ENCODE measurements at regions not wholly inside any gene's neighbourhood (a gene's known extent, or its start where the extent isn't known, plus 50 kb on each side); places are given as distances from the start of the nearest gene placed in this dataset.
"Not testable (repeated sequence)": the region's sequence is repeated elsewhere in the genome, so short reads cannot be mapped to it uniquely, and the experiment has no call there.

DNA sequence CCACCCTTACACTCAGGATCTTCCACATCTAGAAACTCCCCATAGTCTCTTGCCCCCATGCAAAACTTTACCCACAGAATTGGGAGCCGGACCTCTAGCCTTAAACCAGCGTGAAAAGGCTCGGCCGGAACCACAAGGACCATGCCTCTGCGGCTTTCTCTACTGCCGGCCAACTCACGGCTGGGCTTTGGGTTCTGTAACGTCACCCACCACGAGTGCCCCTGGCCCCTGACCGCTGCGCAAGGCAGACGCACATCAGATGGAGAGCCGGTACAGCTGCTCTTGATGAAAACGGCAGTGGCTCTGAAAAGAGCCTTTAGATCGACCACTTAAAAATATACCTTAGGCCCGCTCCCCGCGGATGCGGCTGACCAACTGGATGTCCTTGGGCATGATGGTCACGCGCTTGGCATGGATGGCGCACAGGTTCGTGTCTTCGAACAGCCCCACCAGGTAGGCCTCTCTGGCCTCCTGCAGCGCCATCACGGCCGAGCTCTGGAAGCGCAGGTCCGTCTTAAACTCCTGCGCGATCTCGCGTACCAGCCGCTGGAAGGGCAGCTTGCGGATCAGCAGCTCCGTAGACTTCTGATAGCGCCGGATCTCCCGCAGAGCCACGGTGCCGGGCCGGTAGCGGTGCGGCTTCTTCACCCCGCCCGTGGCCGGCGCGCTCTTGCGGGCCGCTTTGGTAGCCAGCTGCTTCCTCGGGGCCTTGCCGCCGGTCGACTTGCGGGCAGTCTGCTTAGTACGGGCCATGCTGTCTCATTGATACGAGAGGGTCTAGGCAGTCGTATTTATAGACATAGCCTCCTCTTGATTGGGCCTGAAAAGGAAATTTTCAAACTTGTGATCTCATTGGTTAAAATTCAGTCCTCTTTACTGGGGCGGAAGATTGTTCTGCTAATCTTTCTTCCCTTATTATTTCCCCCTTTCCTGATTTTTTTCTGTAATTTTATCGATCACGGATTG is 66.3 kb downstream of the FAM72C start:
- DNase-seq = peak; percentile 54
- intact Hi-C loops (cut with micrococcal nuclease) = not testable (repeated sequence)
- peak; percentile 50 for ATAC-seq

DNA sequence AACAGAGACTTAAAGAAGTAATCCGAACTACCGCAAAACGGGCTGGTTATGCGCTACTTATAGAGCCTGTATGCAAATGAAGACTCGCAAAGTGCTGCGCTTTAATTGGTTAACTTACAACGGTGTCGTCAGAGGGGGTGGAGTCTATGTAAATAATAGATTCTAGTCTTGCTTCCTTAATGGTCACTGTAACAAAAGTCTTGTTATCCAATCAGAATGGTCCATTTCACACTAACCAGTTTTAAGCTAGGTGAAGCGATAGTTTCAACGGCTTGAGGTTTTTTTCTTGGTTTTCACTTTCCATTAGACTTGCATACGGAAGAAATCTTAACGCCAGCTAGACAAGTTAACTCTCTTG is 67.2 kb downstream of the FAM72C start:
- peak; percentile 98 for ATAC-seq
- DNase-seq; intact Hi-C loops (cut with micrococcal nuclease): not testable (repeated sequence)

DNA sequence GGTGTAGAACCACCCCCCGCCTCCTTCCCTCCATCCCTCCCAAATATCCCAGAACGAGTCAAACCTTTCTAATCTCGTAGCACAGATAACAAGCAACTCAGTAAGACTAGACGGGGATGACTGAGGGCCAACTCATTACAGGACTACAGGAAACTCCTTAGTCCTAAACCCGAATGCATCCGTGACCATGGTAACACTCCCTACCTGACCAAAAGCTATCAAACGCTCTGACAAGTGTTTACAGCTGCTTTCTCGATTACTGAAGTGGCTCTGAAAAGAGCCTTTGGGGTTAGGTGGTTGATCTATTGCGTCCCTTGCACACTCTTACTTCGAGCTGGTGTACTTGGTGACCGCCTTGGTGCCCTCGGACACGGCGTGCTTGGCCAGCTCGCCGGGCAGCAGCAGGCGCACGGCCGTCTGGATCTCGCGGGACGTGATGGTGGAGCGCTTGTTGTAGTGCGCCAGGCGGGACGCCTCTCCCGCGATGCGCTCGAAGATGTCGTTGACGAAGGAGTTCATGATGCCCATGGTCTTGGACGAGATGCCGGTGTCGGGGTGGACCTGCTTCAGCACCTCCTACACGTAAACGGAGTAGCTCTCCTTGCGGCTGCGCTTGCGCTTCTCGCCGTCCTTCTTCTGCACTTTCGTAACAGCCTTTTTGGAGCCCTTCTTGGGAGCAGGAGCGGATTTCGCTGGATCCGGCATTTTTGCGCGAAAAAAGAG is 67.7 kb downstream of the FAM72C start:
- ATAC-seq (peak; percentile 69), DNase-seq (peak; percentile 61)
- intact Hi-C loops (cut with micrococcal nuclease) = not testable (repeated sequence)

DNA sequence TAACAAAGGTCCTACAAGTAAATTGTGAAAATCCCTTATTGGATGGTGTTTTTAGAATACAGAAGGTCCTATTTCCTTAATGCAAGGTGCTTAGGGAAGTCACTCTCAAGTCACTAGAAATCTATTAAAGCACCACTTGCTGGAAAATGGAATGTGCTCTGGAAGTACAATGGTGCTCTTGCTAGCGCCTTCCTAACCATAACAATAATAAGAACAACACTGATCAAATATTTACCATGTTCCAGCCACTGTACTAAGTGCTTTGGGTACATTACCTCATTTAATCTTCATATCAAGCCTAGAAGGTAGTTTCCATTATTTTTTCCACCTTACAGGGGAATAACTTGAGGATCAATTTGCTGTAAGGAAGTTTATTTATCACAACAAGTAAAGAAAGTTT is 75.4 kb downstream of the FAM72C start:
- intact Hi-C loops (cut with micrococcal nuclease); DNase-seq; ATAC-seq: not testable (repeated sequence)

DNA sequence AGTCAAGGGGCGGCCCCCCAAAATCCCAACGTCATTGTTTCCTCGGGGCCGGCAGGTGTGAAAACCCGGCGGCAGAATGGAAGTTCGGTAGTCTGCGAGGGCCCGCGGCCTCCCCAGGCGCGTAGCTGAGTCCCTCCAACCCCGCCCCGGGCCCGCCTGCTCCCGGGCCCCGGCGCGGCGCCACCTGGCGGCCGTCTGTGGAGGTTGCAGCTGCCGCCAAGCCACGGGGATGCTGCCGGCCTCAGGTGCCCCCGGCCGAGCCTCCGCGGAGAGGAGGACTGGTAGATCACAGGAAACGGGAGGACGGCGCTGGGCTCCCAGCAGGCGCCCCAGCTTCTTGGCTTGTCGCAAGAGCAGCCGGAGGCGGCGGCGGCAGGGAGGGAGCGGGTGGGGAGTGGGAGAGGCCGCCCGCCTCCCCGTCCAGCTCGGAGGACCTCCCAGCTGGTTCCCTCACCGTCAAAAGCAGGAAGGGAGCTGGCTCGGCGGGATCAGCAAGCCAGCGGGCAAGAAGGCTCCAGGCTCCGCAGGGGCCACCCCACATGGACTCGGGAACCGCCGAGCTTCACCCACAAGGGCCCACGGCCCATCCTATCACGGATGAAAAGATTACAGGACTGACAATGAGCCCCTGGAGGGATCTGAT is 86.7 kb downstream of the FAM72C start:
- DNase-seq (peak; percentile 83), ATAC-seq (peak; percentile 95)
- intact Hi-C loops (cut with micrococcal nuclease) = not testable (repeated sequence)

DNA sequence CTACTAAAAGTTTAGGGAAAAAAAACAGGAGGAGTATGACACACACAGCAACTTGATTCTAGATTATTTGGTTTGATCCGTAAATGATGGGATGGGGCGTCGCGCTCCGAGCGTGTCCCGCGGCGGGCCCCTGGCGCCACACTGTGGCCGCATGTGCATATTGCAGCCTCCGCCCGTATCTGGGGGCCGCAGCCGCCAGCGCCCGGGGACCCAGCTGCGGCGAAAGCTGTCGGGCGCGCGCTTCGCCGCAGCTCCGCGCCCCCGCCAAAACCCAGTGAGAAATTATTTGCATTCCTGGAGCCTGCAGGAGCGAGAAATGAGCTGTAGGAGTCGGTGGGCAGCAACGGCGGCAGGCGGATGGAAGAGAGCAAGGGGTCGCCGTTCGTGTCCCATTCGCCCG is 87.3 kb downstream of the FAM72C start:
- intact Hi-C loops (cut with micrococcal nuclease) = not testable (repeated sequence)
- peak; percentile 87 for ATAC-seq
- peak; percentile 63 for DNase-seq

DNA sequence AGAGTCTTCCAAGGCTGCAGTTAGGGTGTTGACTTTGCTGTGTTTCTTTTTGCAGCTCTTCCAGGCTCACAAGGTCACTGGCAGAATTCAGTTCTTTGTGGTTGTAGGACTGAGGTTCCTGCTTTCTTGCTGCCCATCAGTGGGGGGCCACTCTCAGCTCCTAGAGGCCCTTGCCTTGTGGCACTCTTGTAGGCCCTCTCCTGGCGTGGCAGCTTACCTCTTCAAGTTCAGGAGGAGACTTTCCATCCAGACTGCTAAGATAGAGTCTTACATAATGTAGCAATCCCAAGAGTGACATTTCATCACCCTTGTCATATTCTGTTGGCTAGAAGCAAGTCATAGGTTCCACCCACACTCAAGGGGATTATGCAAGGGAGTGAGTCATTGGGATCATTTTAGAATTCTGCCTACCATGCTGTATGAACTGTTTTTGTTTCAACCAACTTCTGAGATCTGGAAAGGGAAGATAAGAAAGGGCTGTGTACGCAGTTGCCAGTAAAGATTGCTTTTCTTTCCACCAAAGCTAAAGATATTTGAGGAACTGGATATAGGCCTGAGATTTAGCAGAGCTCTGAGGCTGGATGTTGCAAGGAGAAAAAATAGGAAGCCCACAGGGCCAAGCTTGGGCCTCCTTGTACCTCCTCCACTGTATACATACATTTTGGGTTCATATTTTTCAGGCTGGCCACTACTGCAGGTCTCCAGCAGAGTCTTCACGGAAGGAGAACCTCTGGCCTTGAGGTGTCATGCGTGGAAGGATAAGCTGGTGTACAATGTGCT is 91.8 kb downstream of the FAM72C start:
- intact Hi-C loops (cut with micrococcal nuclease) = not testable (repeated sequence)

DNA sequence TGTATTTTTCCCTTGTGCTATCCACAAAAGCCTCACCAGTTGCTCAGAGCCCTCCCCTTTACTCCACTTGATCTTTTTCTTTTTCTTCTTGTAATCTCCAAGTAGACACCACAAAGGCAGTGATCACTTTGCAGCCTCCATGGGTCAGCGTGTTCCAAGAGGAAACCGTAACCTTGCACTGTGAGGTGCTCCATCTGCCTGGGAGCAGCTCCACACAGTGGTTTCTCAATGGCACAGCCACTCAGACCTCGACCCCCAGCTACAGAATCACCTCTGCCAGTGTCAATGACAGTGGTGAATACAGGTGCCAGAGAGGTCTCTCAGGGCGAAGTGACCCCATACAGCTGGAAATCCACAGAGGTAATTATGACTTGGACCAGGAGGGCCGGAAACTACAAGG is 95.8 kb downstream of the FAM72C start:
- ATAC-seq; intact Hi-C loops (cut with micrococcal nuclease): not testable (repeated sequence)

More for the DNA sequence above, 91.8 kb downstream of the FAM72C start:
- peak; percentile 85 for ATAC-seq
- DNase-seq = peak; percentile 23

DNA sequence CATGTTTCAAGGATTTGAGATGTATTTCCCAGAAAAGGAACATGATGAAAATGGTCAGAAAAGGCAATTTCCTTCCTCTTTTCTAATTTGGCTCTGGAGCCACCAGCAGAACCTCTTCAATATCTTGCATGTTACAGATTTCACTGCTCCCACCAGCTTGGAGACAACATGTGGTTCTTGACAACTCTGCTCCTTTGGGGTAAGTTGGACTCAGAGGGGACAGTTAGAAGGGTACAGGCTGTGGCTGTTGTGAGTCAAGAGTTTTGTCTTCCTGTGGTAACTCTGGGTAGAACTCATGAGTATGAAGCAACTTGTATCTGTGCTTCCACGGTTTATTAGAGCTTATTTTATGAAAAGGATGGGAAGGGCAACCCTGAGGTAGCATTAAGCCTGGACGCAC is 97.2 kb downstream of the FAM72C start:
- DNase-seq; intact Hi-C loops (cut with micrococcal nuclease); ATAC-seq: not testable (repeated sequence)

More for the DNA sequence above, 95.8 kb downstream of the FAM72C start:
- not testable (repeated sequence) for DNase-seq

DNA sequence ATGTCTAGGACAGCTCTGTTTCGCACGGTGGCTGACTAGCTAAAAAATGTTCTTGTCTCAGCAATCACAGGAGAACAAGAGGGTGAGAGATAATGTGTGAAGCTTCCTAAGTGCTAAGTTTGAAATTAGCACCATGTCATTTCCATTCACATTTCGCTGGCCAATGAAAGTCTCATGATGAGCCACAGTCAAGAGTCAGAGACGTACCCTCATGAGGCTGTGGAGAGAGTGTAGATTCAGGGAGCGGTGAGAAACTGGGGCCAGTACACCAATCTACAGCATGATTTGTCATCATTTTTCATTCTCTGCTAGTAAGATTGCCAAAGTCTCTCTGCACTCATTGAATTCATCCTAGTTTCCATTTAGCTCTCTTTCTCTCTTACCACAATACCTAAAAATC is 98.1 kb downstream of the FAM72C start:
- DNase-seq; intact Hi-C loops (cut with micrococcal nuclease); ATAC-seq: not testable (repeated sequence)

DNA sequence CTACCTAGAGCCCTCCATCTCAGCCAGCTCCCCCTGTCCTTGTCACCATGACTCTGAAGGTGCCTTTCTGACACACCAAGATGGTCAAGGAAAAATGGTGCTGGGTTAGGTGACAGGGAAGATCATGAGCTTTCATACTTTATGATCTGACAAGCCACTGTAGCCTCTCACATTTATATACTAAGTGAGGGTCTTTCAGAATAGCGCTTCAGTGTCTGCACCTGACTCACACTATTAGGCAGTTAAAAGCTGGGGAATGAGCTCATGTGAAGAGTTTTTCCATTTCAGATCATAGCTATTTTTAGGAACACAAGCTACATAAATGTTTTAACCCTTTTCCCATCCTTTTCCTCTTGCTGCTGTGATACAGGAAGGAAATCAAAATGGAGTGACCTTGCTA is 101.4 kb downstream of the FAM72C start:
- intact Hi-C loops (cut with micrococcal nuclease); ATAC-seq; DNase-seq: not testable (repeated sequence)

DNA sequence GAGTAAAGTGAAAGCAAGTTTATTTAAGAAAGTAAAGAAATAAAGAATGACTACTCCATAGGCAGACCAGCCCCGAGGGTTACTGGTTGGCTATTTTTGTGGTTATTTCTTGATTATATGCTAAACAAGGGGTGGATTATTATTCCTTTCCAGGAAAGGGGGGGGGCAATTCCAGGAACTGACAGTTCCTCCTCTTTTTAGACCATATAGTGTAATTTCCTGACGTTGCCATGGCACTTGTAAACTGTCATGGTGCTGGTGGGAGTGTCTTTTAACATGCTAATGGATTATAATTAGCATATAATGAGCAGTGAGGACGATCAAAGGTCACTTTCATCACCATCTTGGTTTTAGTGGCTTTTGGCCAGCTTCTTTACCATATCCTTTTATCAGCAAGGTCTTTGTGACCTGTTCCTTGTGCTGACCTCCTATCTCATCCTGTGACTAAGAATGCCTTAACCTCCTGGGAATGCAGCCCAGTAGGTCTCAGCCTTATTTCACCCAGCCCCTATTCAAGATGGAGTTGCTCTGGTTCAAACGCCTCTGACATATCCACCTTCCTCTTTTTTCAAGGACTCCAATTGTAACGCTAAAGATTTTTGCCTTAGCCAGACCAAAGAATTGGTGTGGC is 104.1 kb downstream of the FAM72C start:
- DNase-seq, ATAC-seq: not testable (repeated sequence)

DNA sequence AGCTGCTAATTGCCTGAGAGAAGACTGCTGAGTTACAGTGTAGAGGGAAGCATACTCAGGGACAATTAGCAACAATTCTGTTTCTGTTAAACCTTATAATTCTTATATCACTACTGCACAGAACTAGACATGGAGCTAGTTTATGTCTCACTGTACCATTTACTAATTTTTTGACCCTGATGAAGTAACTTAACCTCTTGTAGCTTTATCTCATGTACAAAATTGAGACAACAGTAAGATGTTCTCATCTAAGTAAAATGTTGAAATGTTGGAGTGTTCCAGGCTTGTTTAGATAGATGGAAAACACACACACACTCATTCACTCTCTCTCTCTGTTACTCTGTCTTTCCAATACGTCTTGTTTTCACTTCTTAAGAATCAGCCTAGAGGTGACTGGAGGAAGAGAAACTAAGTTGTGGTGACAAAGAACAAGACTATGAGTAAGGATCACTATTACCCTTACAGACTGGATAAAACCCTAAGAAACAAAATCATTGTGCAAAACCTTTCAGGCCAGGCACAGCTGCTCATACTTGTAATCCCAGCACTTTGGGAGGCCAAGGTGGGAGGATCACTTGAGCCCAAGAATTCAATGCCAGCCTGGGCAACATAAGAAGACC is 107.8 kb downstream of the FAM72C start:
- intact Hi-C loops (cut with micrococcal nuclease); ATAC-seq; DNase-seq: not testable (repeated sequence)

More for the DNA sequence above, 104.1 kb downstream of the FAM72C start:
- intact Hi-C loops (cut with micrococcal nuclease) = not testable (repeated sequence)

DNA sequence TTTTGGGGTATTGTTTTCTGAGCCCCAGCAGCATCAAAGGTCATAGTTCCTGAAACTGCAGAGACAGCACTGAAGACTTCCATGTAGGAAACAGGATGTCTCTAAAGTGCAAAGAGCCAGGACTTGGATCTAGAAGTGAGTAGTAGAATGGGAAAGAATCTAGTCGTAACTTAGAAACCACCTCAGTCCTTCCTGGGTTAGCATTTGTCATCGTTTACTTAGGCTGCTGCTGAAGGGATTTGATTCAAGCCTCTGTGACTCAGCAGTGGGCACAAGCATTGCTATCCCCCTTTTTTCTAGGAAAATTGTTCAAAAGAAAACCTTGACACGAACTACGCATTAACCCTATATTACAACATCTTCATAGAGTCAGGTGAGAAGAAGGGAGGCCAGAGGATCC is 109.1 kb downstream of the FAM72C start:
- ATAC-seq; intact Hi-C loops (cut with micrococcal nuclease); DNase-seq: not testable (repeated sequence)

DNA sequence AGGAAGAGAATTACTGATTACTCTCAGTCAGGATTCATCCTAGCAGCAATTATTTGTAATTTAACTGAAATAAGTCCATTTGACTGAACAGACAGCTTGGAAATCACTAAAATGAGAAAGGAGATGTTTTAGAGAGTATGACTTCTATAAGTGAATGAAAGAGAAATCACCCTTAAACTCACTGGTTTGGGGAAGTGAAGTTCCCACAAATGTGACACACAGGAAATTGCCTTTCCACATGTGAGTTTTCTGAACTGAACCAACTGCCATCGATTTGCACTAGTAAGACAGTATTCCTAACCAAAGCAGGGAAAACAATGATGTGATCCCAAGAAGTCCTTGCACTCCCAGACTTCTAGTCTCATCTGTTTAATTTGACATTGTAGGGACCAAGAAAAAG is 110.5 kb downstream of the FAM72C start:
- ATAC-seq; intact Hi-C loops (cut with micrococcal nuclease); DNase-seq: not testable (repeated sequence)

DNA sequence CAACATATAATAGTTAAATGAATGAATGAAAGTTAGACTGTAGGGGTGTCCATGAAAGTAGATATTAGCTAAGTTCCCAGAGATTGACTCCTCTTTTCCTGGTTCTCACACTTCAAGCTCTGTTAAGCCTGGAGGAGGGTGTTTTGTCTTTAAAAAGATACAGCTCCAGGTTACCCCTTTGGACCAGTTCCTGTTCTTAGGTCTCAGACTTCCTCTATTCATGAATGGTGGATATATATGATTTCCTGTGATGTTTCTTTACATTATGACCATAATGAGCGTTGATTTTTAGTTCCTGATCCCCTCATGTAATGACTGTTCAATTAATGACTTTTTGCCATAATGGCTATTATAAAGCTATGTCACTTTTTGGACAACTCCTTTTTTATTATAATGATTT is 115.9 kb downstream of the FAM72C start:
- ATAC-seq; DNase-seq; intact Hi-C loops (cut with micrococcal nuclease): not testable (repeated sequence)

DNA sequence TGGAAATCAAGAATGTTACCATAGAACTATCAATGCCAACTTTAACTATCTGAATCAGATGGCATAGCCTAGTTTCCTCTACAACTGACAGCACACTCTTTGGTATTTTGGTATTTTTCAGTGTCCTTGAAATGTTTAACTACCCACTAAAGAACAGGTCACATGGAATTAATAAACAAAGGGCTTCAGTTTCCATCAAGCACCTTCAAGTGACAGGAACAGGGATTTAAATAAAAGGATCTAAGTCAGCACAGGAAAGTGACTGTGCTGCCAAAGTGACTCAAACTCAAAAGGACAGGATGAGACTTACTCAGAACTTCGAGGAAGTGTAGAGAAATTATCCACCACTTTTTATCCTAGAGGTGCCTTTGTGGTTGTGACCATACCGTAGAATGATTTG is 117.7 kb downstream of the FAM72C start:
- intact Hi-C loops (cut with micrococcal nuclease); ATAC-seq; DNase-seq: not testable (repeated sequence)

DNA sequence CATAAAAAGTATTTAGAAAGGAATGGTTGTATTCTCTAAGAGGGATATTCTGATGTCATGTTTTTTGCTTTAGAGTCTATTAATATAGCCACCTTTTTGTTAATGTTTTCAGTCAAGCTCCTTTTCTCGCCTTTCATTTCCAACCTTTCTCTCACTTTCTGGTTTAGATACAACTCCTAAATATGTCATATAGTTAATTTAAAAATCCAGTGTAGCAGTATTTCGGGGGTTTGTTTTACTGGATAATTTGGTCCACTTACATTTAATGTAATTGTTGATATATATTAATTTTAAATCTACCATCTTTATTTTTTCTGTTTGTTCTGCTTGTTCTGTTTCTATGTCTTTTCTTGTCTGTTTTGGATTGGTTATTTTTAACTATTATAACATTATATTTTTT is 121.1 kb downstream of the FAM72C start:
- ATAC-seq; intact Hi-C loops (cut with micrococcal nuclease); DNase-seq: not testable (repeated sequence)
